Kidney tubule cell (primary cell): ENCODE measurements at regions not wholly inside any gene's neighbourhood (a gene's known extent, or its start where the extent isn't known, plus 50 kb on each side); places are given as distances from the start of the nearest gene placed in this dataset.
"Not testable (repeated sequence)": the region's sequence is repeated elsewhere in the genome, so short reads cannot be mapped to it uniquely, and the experiment has no call there.

Experiments
- DNase-seq: peaks from one replicate; pipeline ENCODE4 v3.0.0-alpha.2; 2018; ENCODE audit warnings: low spot score

DNA sequence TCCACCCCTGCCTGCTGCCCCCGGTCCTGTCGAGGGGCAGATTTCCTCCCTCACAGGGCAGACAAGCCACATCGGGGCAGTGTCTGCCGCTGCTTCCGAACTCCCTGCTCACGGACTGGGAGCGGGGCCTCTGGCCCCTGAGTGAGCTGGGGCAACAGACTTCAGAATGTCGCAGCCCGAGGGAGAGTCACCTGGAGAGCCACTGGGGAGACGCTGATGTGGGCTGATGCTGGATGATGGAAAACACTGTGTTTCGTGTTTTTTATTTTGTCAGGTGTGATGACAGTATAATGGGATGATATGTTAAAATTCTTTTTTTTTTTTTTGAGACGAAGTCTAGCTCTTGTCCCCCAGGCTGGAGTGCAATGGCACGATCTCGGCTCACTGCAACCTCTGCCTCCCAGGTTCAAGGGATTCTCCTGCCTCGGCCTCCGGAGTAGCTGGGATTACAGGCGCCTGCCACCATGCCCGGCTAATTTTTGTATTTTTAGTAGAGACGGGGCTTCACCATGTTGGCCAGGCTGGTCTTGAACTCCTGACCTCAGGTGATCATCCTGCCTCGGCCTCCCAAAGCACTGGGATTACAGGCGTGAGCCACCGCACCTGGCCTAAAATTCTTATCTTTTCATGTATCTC lies 52.1 kb upstream of the SEPTIN5 start:
- DNase-seq, result not testable (repeated sequence)

DNA sequence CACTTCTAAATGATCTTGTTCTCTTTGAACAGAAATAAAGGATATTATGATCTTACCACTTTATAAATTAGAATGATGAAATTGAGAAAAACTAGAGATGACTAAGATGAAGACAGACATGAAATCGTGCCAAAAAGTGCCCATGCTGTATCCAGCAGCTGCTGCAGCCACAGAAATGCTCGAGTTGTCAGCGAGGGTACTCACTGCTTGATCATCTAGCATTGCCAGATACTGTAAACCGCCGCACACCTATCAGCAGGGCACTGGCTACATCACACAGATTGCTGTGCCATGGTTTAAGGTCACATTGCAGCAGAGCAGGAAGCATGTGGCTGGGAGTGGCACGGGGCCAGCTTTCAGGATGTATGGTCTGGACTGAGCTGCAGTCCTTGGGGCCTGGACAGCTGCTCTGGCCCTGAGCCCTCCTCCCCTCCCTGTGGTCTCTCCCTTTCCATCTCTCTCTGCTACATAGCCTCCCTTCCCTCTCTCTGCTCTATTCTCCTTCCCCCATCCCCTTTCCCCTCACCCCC lies 51.0 kb upstream of the SEPTIN5 start:
- DNase-seq, result peak; percentile 35

DNA sequence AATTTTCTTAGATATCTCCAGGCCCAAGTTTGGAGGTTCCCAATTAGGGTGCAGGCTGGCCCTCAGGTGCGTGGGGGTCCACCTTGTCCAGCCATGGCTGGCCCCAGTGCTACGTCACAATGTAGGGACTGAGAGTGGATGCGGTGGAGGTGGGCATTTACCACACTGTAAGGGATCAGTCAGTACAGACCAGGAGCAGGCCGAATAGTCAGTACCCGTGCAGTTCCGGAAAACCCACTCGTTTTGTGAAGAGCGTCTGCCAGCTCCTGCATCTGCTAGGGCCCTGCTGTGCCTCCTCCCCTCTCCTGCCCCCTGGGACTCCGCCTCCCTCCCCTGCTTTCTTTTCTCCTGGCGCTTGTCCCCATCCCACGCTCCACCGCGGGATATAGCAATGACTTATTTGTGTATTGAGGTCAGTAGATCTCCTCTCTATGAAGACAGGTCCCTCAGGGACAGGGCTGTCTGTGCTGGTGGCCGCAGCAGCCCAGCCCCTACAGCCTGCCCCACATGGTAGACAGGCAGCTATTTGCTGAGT lies 50.4 kb upstream of the SEPTIN5 start:
- DNase-seq, result no peak

DNA sequence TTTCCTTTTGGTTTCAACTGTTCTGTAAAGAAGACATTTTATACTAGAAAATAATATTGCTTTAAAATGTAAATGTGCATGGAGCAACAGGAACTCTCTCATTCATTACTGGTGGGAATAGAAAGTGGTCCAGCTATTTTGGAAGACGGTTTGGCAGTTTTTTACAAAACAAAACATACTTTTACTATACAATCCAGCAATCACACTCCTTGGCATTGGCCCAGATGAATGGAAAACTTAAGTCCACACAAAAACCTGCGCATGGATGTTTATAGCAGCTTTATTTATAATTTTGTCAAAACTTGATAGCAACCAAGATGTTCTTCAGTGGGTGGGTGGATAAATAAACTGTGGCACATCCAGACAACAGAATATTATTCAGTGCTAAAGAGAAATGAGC lies 49.9 kb upstream of the SEPTIN5 start:
- DNase-seq, result no peak
